OCI-LY3 (cell line): ENCODE measurements at regions not wholly inside any gene's neighbourhood (a gene's known extent, or its start where the extent isn't known, plus 50 kb on each side); places are given as distances from the start of the nearest gene placed in this dataset.

Experiments
- H2AFZ ChIP-seq: fragments of 200-600, 300-600 bp; shearing (Covaris generic); 2 replicates; pipeline ENCODE4 v1.6.0; 2014; ENCODE audit warnings: antibody characterized with exemption, low read depth, low read length
- H3K27ac ChIP-seq: fragments of 200-600, 300-600 bp; sonication (generic); 2 replicates; pipeline ENCODE4 v1.5.1; 2014; ENCODE audit warnings: mild to moderate bottlenecking, low read length, moderate library complexity, mixed read lengths
- H3K27me3 ChIP-seq: fragments of 200-600, 300-600 bp; sonication (generic); 2 replicates; pipeline ENCODE4 v1.6.1; 2014; ENCODE audit warnings: low read depth, low read length, mixed read lengths
- H3K36me3 ChIP-seq: fragments of 200-600, 300-600 bp; sonication (generic); replicated peaks from 2 replicates; pipeline ENCODE3; 2014; ENCODE audit warnings: low read depth, low read length, mixed read lengths
- H3K4me1 ChIP-seq: fragments of 300-600, 200-600 bp; sonication (generic); 2 replicates; pipeline ENCODE4 v1.6.1; 2014; ENCODE audit warnings: low read length, mixed read lengths
- H3K4me2 ChIP-seq: fragments of 200-600, 300-600 bp; sonication (generic); 2 replicates; pipeline ENCODE4 v1.6.1; 2014; ENCODE audit warnings: low read length, mixed read lengths
- H3K4me3 ChIP-seq: fragments of 300-600, 200-600 bp; sonication (generic); 2 replicates; pipeline ENCODE4 v1.5.1; 2014; ENCODE audit warnings: antibody characterized with exemption, mild to moderate bottlenecking, low read length, moderate library complexity
- H3K79me2 ChIP-seq: fragments of 300-600, 200-600 bp; shearing (Covaris generic); 2 replicates; pipeline ENCODE4 v1.6.1; 2014; ENCODE audit warnings: mild to moderate bottlenecking, low read length, mixed read lengths
- H3K9ac ChIP-seq: fragments of 300-600, 200-600 bp; shearing (Covaris generic); 2 replicates; pipeline ENCODE4 v1.6.0; 2014; ENCODE audit warnings: mild to moderate bottlenecking, low read length, moderate library complexity
- H3K9me3 ChIP-seq: fragments of 200-600, 300-600 bp; shearing (Covaris generic); 2 replicates; pipeline ENCODE4 v1.6.1; 2014; ENCODE audit warnings: low read length, mixed read lengths; ENCODE audit not compliant: insufficient read depth
- H4K20me1 ChIP-seq: fragments of 200-600, 300-600 bp; sonication (generic); 2 replicates; pipeline ENCODE4 v1.6.1; 2016; ENCODE audit warnings: low read length, mixed read lengths; ENCODE audit not compliant: insufficient read depth
- EZH2phosphoT487 ChIP-seq: fragments of 200-600 bp; shearing (Covaris generic); IDR thresholded peaks from 2 replicates; pipeline ENCODE4 v1.6.1; 2018; ENCODE audit warnings: antibody characterized with exemption, mixed run types, low read depth
- TF ChIP-seq, protein P1 (sequence below): fragments of 200-600, 300-600 bp; sonication (generic); IDR thresholded peaks from 2 replicates; pipeline ENCODE4 v1.5.1; 2014; ENCODE audit warnings: antibody characterized with exemption, low read length, low read depth

GRCh38 chr3:184481984-184482671, 79.5 kb upstream of the EPHB3 start:
- Histone ChIP-seq H3K4me1 (no peaks in the 10 kb centered on the region), H4K20me1 (no peaks in the 10 kb centered on the region), H3K4me2 (no peak overlapping the region), H3K27me3 (peaks cover 15% of the 10 kb centered on the region), H3K27ac (no peak overlapping the region), H3K36me3 (no peaks in the 10 kb centered on the region), H3K9me3 (no peaks in the 10 kb centered on the region), H2AFZ (no peak overlapping the region), H3K4me3 (no peak overlapping the region), H3K9ac (no peak overlapping the region), H3K79me2 (no peaks in the 10 kb centered on the region)
- no peak for TF ChIP-seq EZH2phosphoT487
- TF ChIP-seq, protein P1, sequence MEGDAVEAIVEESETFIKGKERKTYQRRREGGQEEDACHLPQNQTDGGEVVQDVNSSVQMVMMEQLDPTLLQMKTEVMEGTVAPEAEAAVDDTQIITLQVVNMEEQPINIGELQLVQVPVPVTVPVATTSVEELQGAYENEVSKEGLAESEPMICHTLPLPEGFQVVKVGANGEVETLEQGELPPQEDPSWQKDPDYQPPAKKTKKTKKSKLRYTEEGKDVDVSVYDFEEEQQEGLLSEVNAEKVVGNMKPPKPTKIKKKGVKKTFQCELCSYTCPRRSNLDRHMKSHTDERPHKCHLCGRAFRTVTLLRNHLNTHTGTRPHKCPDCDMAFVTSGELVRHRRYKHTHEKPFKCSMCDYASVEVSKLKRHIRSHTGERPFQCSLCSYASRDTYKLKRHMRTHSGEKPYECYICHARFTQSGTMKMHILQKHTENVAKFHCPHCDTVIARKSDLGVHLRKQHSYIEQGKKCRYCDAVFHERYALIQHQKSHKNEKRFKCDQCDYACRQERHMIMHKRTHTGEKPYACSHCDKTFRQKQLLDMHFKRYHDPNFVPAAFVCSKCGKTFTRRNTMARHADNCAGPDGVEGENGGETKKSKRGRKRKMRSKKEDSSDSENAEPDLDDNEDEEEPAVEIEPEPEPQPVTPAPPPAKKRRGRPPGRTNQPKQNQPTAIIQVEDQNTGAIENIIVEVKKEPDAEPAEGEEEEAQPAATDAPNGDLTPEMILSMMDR: no peak

- H3K27me3 ChIP-seq: peaks cover 25% of the 10 kb centered on the region
- H2AFZ ChIP-seq: no peak overlapping the region
- H3K36me3 ChIP-seq: no peaks in the 10 kb centered on the region
- TF ChIP-seq, protein P1: no peak
- no peak for TF ChIP-seq EZH2phosphoT487
- no peaks in the 10 kb centered on the region for H3K4me1 ChIP-seq
- no peak overlapping the region for H3K4me2 ChIP-seq
- H3K27ac ChIP-seq: no peak overlapping the region
- H3K4me3 ChIP-seq: no peak overlapping the region
- H3K9ac ChIP-seq: no peak overlapping the region
- no peaks in the 10 kb centered on the region for H4K20me1 ChIP-seq
- no peaks in the 10 kb centered on the region for H3K79me2 ChIP-seq
- no peaks in the 10 kb centered on the region for H3K9me3 ChIP-seq
Observed at GRCh38 chr3:184485241-184485640, 76.3 kb upstream of the EPHB3 start.

DNA sequence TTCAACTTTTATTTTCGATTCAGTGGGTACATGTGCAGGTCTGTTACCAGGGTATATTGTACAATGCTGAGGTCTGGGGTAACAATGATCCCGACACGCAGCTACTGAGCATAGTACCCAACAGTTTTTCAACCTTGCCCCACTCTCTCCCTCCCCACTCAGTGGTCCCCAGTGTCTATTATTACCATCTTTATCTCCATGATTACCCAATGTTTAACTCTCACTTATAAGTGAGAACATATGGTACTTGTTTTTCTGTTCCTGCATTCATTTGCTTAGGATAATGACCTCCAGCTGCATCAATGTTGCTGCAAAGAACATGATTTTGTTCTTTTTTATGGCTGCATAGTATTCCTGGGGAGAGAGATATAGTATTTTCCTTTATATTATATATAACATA, 75.7 kb upstream of the EPHB3 start:
- H3K4me1 ChIP-seq: no peaks in the 10 kb centered on the region
- H2AFZ ChIP-seq: no peak overlapping the region
- no peaks in the 10 kb centered on the region for H3K36me3 ChIP-seq
- no peak overlapping the region for H3K4me2 ChIP-seq
- peaks cover 27% of the 10 kb centered on the region for H3K27me3 ChIP-seq
- TF ChIP-seq EZH2phosphoT487: no peak
- H3K79me2 ChIP-seq: no peaks in the 10 kb centered on the region
- H3K9me3 ChIP-seq: no peaks in the 10 kb centered on the region
- H4K20me1 ChIP-seq: no peaks in the 10 kb centered on the region
- H3K9ac ChIP-seq: no peak overlapping the region
- H3K27ac ChIP-seq: no peak overlapping the region
- no peak overlapping the region for H3K4me3 ChIP-seq

DNA sequence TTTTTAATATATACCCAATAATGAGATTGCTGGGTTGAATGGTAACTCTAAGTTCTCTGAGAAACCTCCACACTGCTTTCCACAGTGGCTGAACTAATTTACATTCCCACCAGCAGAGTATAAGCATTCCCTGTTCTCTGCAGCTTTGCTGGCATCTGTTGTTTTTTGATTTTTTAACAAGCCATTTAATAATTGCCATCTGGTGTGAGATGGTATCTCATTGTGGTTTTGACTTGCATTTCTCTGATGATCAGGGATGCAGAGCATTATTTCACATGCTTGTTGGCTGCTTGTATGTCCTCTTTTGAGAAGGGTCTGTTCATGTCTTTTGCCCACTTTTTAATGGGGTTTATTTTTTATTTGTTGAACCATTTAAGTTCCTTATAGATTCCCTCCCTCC, 75.0 kb upstream of the EPHB3 start:
- no peak for TF ChIP-seq EZH2phosphoT487
- TF ChIP-seq, protein P1: no peak
- Histone ChIP-seq H3K4me1 (no peaks in the 10 kb centered on the region), H3K4me3 (no peak overlapping the region), H3K27ac (no peak overlapping the region), H2AFZ (no peak overlapping the region), H3K4me2 (no peak overlapping the region), H4K20me1 (no peaks in the 10 kb centered on the region), H3K36me3 (no peaks in the 10 kb centered on the region), H3K79me2 (no peaks in the 10 kb centered on the region), H3K9ac (no peak overlapping the region), H3K27me3 (peaks cover 27% of the 10 kb centered on the region), H3K9me3 (no peaks in the 10 kb centered on the region)
